T-cell (primary cell): ENCODE measurements at regions not wholly inside any gene's neighbourhood (a gene's known extent, or its start where the extent isn't known, plus 50 kb on each side); places are given as distances from the start of the nearest gene placed in this dataset.
A peak's percentile ranks its signal among the peaks of the same experiment; 100 is the strongest.

Source experiments
- ATAC-seq, 4 experiments: fragments of 200-7000 bp in 3 of 4; fragments of 150-1000 bp in 1 of 4; cut with Tn5 transposase; replicated peaks in 1 of 4; 1 replicate in 3 of 4; 2 replicates in 1 of 4; pipeline ENCODE4 v1.10.0; 2021; ENCODE audit warnings: moderate library complexity in 3 of 4, mild to moderate bottlenecking in 2 of 4, moderate number of reproducible peaks in 1 of 4
- CTCF ChIA-PET, 2 donors: fragments of 300-600 bp; sonication (Branson Sonifier 250); formaldehyde crosslinking; loops; one replicate each; lab custom pipeline; 2022; ENCODE audit warnings: antibody characterized with exemption in 2 of 2; lab: Charles Lee
- POLR2A ChIA-PET, 2 donors: fragments of 300-600 bp; sonication (Branson Sonifier 250); formaldehyde crosslinking; loops; one replicate each; lab custom pipeline; 2022; ENCODE audit warnings: antibody characterized with exemption in 2 of 2; lab: Charles Lee
- DNase-seq, 35 experiments: peaks; one replicate each; pipeline versions ENCODE4 v3.0.0 to v3.0.0-alpha.2; 2013 to 2023
- H3K27ac ChIP-seq: one replicate; pipeline ENCODE4 v1.5.1; 2013; ENCODE audit warnings: low read length
- H3K27me3 ChIP-seq, 2 experiments: replicated peaks in 1 of 2; 1 replicate in 1 of 2; 2 replicates in 1 of 2; pipeline versions ENCODE4 v1.6.1 to v1.7.0; 2013; ENCODE audit warnings: low read length in 1 of 2, mixed read lengths in 1 of 2; ENCODE audit not compliant: control insufficient read depth in 2 of 2, insufficient read depth in 2 of 2; ENCODE audit errors: extremely low read depth in 1 of 2
- H3K36me3 ChIP-seq, 2 donors: 1 replicate in 1 of 2; 2 replicates in 1 of 2; pipeline versions ENCODE4 v1.6.1 to v1.7.0; 2013; ENCODE audit warnings: low read length in 1 of 2; ENCODE audit not compliant: control insufficient read depth in 2 of 2, insufficient read depth in 1 of 2; ENCODE audit errors: extremely low read depth in 1 of 2
- H3K4me1 ChIP-seq, 2 experiments: 1 replicate in 1 of 2; 2 replicates in 1 of 2; pipeline versions ENCODE4 v1.6.1 to v1.7.0; 2013; ENCODE audit warnings: low read length in 2 of 2, mixed read lengths in 1 of 2; ENCODE audit not compliant: insufficient read depth in 2 of 2, control insufficient read depth in 1 of 2; ENCODE audit errors: extremely low read depth in 1 of 2
- H3K4me3 ChIP-seq, 2 donors: 1 replicate in 1 of 2; 2 replicates in 1 of 2; pipeline versions ENCODE4 v1.5.1 to v1.7.0; 2013; ENCODE audit warnings: mild to moderate bottlenecking in 2 of 2, low read length in 1 of 2, moderate library complexity in 1 of 2; ENCODE audit not compliant: control insufficient read depth in 1 of 2; ENCODE audit errors: extremely low read depth in 1 of 2
- H3K9me3 ChIP-seq: 2 replicates; pipeline ENCODE4 v1.7.0; 2013
- H3K27ac Mint-ChIP-seq, 2 donors: one replicate each; pipeline ENCODE4 v1.8.0; 2020 to 2021; ENCODE audit warnings: mild to moderate bottlenecking in 2 of 2, mixed read lengths in 2 of 2
- H3K27me3 Mint-ChIP-seq, 2 donors: one replicate each; pipeline ENCODE4 v1.8.0; 2021 to 2022; ENCODE audit warnings: mixed read lengths in 2 of 2
- H3K36me3 Mint-ChIP-seq: one replicate; pipeline ENCODE4 v1.8.0; 2021; ENCODE audit warnings: mixed read lengths
- H3K4me1 Mint-ChIP-seq, 3 donors: one replicate each; pipeline ENCODE4 v1.8.0; 2020 to 2022; ENCODE audit warnings: mixed read lengths in 3 of 3, mild to moderate bottlenecking in 1 of 3
- H3K4me3 Mint-ChIP-seq, 3 donors: one replicate each; pipeline ENCODE4 v1.8.0; 2020 to 2022; ENCODE audit warnings: mild to moderate bottlenecking in 3 of 3, mixed read lengths in 3 of 3, moderate library complexity in 3 of 3
- H3K9me3 Mint-ChIP-seq, 3 donors: one replicate each; pipeline ENCODE4 v1.8.0; 2020 to 2022; ENCODE audit warnings: mixed read lengths in 3 of 3
- WGBS: methylation state at CpG from one replicate; pipeline ENCODE4 v1.1.5; 2013; ENCODE audit warnings: missing lambda C conversion rate; ENCODE audit not compliant: insufficient coverage; 5-methylcytosine and 5-hydroxymethylcytosine counted together

DNA sequence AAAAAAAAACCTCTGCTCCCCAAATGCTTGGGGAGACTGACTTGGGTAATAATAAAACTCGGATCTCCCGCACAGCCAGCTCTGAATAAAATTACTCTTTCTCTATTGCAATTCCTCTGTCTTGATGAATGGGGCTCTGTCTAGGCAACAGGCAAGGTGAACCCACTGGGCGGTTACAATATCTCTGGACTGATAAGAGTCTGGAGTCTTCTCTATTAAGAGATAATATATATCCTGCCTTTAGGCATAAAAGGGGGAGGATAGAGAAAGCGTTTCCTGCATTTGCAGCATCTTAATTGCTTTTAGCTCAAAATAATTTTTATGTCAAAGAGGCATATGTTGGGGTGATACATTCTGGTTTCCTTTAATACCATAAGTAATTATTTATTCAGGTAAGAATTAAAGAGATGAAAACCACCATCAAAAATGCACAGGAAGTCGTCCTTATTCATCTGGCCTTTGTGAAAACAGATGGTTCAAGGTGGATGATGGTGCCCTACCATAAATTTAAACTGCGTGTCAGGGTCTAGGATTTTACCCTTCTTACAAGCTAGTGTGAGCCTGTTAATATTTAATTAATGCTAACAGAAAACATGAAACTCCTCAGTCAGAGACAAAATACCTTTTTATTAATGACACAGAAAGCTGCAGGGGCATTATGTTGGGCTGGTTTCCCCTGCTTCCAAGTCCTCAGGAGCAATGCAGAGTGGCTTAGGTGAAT, 736.8 kb downstream of the SOCS6 start:
- H3K9me3 ChIP-seq = peaks cover 2% of the 10 kb centered on the region
- ChIA-PET POLR2A (no interaction called here), CTCF (no interaction called here)
- Mint-ChIP-seq H3K27me3 (no peaks in the 10 kb centered on the region), H3K4me1 (no peaks in the 10 kb centered on the region), H3K36me3 (no peaks in the 10 kb centered on the region), H3K9me3 (peaks cover 0 to 6% (median 2%) of the 10 kb centered on the region in 3 donors), H3K4me3 (no peak overlapping the region), H3K27ac (no peak overlapping the region)
- H3K27me3 ChIP-seq = no peaks in the 10 kb centered on the region
- H3K4me1 ChIP-seq = no peaks in the 10 kb centered on the region
- ATAC-seq = no peak
- no peak for DNase-seq
- WGBS = no CpG with 5 or more reads among the region's 6 CpGs
- H3K36me3 ChIP-seq = no peaks in the 10 kb centered on the region
- H3K4me3 ChIP-seq = no peak overlapping the region
- H3K27ac ChIP-seq = no peak overlapping the region

GRCh38 chr18:71022389-71022788, 733.5 kb downstream of the SOCS6 start:
- no peaks in the 10 kb centered on the region for H3K36me3 ChIP-seq
- Mint-ChIP-seq H3K4me1 (peaks cover 0 to 5% (median 0%) of the 10 kb centered on the region in 3 donors), H3K27ac (no peak overlapping the region), H3K9me3 (peaks cover 0 to 8% (median 7%) of the 10 kb centered on the region in 3 donors), H3K4me3 (no peak overlapping the region), H3K36me3 (no peaks in the 10 kb centered on the region), H3K27me3 (no peaks in the 10 kb centered on the region)
- H3K4me1 ChIP-seq = no peaks in the 10 kb centered on the region
- WGBS = no CpG with 5 or more reads among the region's 1 CpG
- CTCF ChIA-PET = interaction anchor here in 1 of 2 donors (0.5 kb wide), 1 partner anchor 529 kb away, joined by 3 read pairs; no protein-coding TSS in a partner anchor
- ATAC-seq (no peak), DNase-seq (no peak)
- H3K9me3 ChIP-seq = peaks cover 2% of the 10 kb centered on the region
- H3K27ac ChIP-seq = no peak overlapping the region
- POLR2A ChIA-PET = no interaction called here
- H3K4me3 ChIP-seq = no peak overlapping the region
- no peaks in the 10 kb centered on the region for H3K27me3 ChIP-seq

DNA sequence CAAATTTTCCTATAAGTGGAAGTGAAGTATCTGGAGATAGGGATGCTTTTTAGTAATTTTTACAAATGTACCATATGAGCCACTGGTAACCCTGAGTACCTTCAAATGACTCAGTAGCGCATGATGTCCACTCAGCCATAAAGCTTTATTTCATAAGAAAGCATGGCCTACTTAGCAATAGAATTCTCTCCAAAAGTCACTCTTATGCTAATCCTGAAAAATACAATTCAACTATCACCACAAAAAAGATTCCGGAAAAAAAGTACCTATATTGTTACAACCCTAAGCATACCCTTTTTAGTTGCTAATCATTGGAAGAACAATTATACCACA, 732.2 kb downstream of the SOCS6 start:
- DNase-seq (no peak), ATAC-seq (no peak)
- H3K27ac Mint-ChIP-seq = no peak overlapping the region
- H3K4me1 Mint-ChIP-seq = peaks cover 0 to 5% (median 0%) of the 10 kb centered on the region in 3 donors
- H3K27me3 Mint-ChIP-seq = no peaks in the 10 kb centered on the region
- H3K9me3 ChIP-seq = peaks cover 2% of the 10 kb centered on the region
- H3K36me3 Mint-ChIP-seq = no peaks in the 10 kb centered on the region
- H3K27me3 ChIP-seq = no peaks in the 10 kb centered on the region
- H3K4me1 ChIP-seq = no peaks in the 10 kb centered on the region
- ChIA-PET POLR2A (no interaction called here), CTCF (no interaction called here)
- WGBS = 100% methylated on average over 2 of the region's 2 CpGs
- no peak overlapping the region for H3K4me3 ChIP-seq
- no peak overlapping the region for H3K4me3 Mint-ChIP-seq
- no peaks in the 10 kb centered on the region for H3K36me3 ChIP-seq
- H3K27ac ChIP-seq = no peak overlapping the region
- H3K9me3 Mint-ChIP-seq = peaks cover 0 to 13% (median 8%) of the 10 kb centered on the region in 3 donors

- no peaks in the 10 kb centered on the region for H3K36me3 ChIP-seq
- no peak overlapping the region for H3K4me3 ChIP-seq
- DNase-seq (no peak), ATAC-seq (no peak)
- H3K4me1 ChIP-seq = no peaks in the 10 kb centered on the region
- H3K4me3 Mint-ChIP-seq = no peak overlapping the region
- no peaks in the 10 kb centered on the region for H3K36me3 Mint-ChIP-seq
- WGBS = no CpG with 5 or more reads among the region's 3 CpGs
- no peak overlapping the region for H3K27ac ChIP-seq
- H3K9me3 Mint-ChIP-seq = peaks cover 0 to 13% (median 8%) of the 10 kb centered on the region in 3 donors
- H3K27me3 Mint-ChIP-seq = no peaks in the 10 kb centered on the region
- H3K27me3 ChIP-seq = no peaks in the 10 kb centered on the region
- H3K9me3 ChIP-seq = peaks cover 2% of the 10 kb centered on the region
- ChIA-PET CTCF (no interaction called here), POLR2A (no interaction called here)
- peak overlapping the region in 1 of 2 donors; percentile 7 for H3K27ac Mint-ChIP-seq
- peaks cover 0 to 5% (median 0%) of the 10 kb centered on the region in 3 donors for H3K4me1 Mint-ChIP-seq
Observed at GRCh38 chr18:71020342-71021029, 731.6 kb downstream of the SOCS6 start.

DNA sequence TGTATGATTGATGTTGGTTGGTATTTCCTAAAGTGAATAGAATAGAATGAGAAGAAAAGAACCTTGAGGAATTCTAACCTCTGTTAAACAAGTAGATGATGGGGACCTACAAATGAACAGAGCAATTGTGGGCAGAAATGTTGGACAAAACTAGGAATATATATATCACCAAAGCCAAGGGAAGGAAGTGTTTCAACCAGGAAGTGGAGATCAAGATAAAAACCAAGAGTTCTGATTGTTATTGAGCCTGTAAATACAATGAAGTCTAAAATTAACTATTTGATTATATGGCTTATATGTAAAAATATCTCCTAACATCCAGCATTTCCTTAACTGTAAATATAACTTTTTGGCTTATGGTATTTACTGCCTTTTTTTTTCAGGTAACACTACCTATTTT, 730.0 kb downstream of the SOCS6 start:
- H3K36me3 ChIP-seq = no peaks in the 10 kb centered on the region
- no peaks in the 10 kb centered on the region for H3K4me1 ChIP-seq
- H3K27ac Mint-ChIP-seq = no peak overlapping the region
- peaks cover 2% of the 10 kb centered on the region for H3K9me3 ChIP-seq
- peaks cover 0 to 5% (median 0%) of the 10 kb centered on the region in 3 donors for H3K4me1 Mint-ChIP-seq
- peaks cover 0 to 13% (median 8%) of the 10 kb centered on the region in 3 donors for H3K9me3 Mint-ChIP-seq
- H3K4me3 Mint-ChIP-seq = no peak overlapping the region
- H3K27me3 ChIP-seq = no peaks in the 10 kb centered on the region
- ATAC-seq (no peak), DNase-seq (no peak)
- no peaks in the 10 kb centered on the region for H3K36me3 Mint-ChIP-seq
- H3K27me3 Mint-ChIP-seq = no peaks in the 10 kb centered on the region
- CTCF ChIA-PET = no interaction called here
- no peak overlapping the region for H3K4me3 ChIP-seq
- POLR2A ChIA-PET = no interaction called here
- H3K27ac ChIP-seq = no peak overlapping the region

- Mint-ChIP-seq H3K4me3 (no peak overlapping the region), H3K27me3 (no peaks in the 10 kb centered on the region), H3K36me3 (no peaks in the 10 kb centered on the region), H3K9me3 (peaks cover 0 to 9% (median 4%) of the 10 kb centered on the region in 3 donors), H3K27ac (no peak overlapping the region), H3K4me1 (no peaks in the 10 kb centered on the region)
- H3K27ac ChIP-seq = no peak overlapping the region
- no peaks in the 10 kb centered on the region for H3K4me1 ChIP-seq
- no peaks in the 10 kb centered on the region for H3K27me3 ChIP-seq
- CTCF ChIA-PET = no interaction called here
- no CpG with 5 or more reads among the region's 1 CpG for WGBS
- H3K4me3 ChIP-seq = no peak overlapping the region
- H3K36me3 ChIP-seq = no peaks in the 10 kb centered on the region
- no peak for DNase-seq
- no peaks in the 10 kb centered on the region for H3K9me3 ChIP-seq
- POLR2A ChIA-PET = no interaction called here
- no peak for ATAC-seq
Observed at GRCh38 chr18:71012789-71013188, 723.9 kb downstream of the SOCS6 start.
